A673 (cell line): ENCODE measurements at regions not wholly inside any gene's neighbourhood (a gene's known extent, or its start where the extent isn't known, plus 50 kb on each side); places are given as distances from the start of the nearest gene placed in this dataset.

Experiments used
- EZH2 ChIP-seq: fragments of 200-600 bp; sonication (generic); IDR thresholded peaks from 2 replicates; pipeline ENCODE4 v1.6.1; 2017; ENCODE audit warnings: borderline replicate concordance, low read depth, mild to moderate bottlenecking, mixed read lengths, antibody characterized with exemption, low read length; ENCODE audit not compliant: poor library complexity, severe bottlenecking
- TF ChIP-seq, protein P1 (sequence below): fragments of 300-800, 200-600 bp; sonication (generic); conservative IDR thresholded peaks from 2 replicates; pipeline ENCODE4 v1.5.1; 2017; ENCODE audit warnings: low read depth, mild to moderate bottlenecking, antibody characterized with exemption, low read length, moderate library complexity, mixed read lengths

DNA sequence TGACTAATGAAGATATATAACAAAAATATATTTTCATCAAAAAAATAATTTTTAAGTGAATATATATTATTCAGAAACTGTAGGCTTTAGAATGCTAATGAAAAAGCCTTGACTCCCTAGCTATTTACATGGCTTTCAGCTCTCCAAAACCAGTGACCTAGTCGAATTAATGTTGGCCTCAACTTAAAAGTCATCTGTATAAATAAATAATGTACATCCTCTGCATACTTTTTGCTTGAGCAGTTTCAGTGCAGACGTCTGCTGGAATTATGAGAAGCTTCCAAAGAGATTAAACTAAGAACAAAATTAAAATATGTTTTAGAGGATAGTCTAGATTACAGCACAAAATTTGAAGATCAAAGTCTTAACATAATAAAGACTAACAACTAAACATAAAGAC is 520.4 kb upstream of the ALCAM start:
- TF ChIP-seq, protein P1, sequence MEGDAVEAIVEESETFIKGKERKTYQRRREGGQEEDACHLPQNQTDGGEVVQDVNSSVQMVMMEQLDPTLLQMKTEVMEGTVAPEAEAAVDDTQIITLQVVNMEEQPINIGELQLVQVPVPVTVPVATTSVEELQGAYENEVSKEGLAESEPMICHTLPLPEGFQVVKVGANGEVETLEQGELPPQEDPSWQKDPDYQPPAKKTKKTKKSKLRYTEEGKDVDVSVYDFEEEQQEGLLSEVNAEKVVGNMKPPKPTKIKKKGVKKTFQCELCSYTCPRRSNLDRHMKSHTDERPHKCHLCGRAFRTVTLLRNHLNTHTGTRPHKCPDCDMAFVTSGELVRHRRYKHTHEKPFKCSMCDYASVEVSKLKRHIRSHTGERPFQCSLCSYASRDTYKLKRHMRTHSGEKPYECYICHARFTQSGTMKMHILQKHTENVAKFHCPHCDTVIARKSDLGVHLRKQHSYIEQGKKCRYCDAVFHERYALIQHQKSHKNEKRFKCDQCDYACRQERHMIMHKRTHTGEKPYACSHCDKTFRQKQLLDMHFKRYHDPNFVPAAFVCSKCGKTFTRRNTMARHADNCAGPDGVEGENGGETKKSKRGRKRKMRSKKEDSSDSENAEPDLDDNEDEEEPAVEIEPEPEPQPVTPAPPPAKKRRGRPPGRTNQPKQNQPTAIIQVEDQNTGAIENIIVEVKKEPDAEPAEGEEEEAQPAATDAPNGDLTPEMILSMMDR, result no peak
- no peak for TF ChIP-seq EZH2
